Fibroblast of the aortic adventitia (primary cell): ENCODE measurements at regions not wholly inside any gene's neighbourhood (a gene's known extent, or its start where the extent isn't known, plus 50 kb on each side); places are given as distances from the start of the nearest gene placed in this dataset.

Source experiments
- DNase-seq: peaks from one replicate; pipeline ENCODE4 v3.0.0-alpha.2; 2010; ENCODE audit warnings: low read depth
- H3K4me3 ChIP-seq: 2 replicates; pipeline ENCODE4 v1.5.1; 2011; ENCODE audit warnings: low read depth, mild to moderate bottlenecking, control low read depth, low read length, moderate library complexity
- TF ChIP-seq, protein P1 (sequence below): IDR thresholded peaks from 2 replicates; pipeline ENCODE4 v1.5.1; 2011; ENCODE audit warnings: mild to moderate bottlenecking, low read length, control low read depth, inconsistent platforms; ENCODE audit not compliant: insufficient read depth

DNA sequence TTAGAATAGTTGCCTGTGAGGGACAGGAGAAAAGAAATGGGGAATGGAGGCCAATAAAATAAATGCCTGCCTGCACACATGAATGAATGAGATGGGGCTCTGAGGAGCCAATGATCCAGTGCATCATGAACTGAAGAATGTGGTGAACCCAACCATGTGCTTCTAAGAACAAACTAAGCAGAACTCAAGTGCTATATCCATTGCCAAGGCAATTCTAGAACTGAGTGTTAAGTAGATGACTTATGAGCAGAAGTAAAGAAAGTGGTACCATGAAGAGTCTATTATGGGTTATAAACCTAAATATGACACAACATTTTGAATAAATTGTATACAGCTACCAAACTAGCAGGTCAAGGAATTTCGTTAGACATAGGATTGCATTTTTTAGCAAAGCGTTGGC lies 186.1 kb downstream of the KATNAL1 start:
- TF ChIP-seq, protein P1, sequence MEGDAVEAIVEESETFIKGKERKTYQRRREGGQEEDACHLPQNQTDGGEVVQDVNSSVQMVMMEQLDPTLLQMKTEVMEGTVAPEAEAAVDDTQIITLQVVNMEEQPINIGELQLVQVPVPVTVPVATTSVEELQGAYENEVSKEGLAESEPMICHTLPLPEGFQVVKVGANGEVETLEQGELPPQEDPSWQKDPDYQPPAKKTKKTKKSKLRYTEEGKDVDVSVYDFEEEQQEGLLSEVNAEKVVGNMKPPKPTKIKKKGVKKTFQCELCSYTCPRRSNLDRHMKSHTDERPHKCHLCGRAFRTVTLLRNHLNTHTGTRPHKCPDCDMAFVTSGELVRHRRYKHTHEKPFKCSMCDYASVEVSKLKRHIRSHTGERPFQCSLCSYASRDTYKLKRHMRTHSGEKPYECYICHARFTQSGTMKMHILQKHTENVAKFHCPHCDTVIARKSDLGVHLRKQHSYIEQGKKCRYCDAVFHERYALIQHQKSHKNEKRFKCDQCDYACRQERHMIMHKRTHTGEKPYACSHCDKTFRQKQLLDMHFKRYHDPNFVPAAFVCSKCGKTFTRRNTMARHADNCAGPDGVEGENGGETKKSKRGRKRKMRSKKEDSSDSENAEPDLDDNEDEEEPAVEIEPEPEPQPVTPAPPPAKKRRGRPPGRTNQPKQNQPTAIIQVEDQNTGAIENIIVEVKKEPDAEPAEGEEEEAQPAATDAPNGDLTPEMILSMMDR, result no peak

DNA sequence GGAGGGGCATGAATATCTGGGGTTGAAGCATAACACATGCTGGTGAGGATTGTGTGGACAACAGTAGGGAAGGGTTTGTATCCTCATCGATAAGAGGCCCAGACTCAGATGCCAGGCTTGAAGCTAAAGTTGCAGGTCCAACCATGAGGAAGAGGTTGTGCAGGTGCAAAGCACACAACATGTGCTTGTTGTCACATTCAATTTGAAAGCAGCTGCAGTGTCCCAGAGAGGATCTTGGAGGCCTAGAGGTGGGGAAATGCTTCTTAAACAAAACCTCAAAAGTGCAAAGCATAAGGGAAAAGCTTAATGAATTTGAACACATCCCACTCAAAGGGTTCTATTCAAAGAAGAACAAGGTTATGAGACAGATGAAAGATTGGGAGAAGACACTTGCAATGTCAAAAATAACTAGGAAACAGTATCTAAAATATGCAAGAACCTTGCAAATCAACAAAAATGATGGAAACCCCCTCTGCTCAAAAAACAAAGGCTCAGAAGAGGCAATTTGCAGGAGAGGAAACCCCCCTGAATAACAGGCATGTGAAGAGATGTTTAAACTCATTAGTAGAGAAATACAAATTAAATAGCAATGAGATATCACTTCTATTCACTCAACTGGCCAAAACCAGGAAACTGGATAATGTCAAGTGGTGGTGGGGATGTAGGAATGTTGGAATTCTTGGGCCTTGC lies 187.1 kb downstream of the KATNAL1 start:
- TF ChIP-seq, protein P1, result no peak
- no peak for DNase-seq
- H3K4me3 ChIP-seq, result no peak overlapping the region

More for the DNA sequence above, 186.1 kb downstream of the KATNAL1 start:
- H3K4me3 ChIP-seq, result no peak overlapping the region
- DNase-seq, result no peak

DNA sequence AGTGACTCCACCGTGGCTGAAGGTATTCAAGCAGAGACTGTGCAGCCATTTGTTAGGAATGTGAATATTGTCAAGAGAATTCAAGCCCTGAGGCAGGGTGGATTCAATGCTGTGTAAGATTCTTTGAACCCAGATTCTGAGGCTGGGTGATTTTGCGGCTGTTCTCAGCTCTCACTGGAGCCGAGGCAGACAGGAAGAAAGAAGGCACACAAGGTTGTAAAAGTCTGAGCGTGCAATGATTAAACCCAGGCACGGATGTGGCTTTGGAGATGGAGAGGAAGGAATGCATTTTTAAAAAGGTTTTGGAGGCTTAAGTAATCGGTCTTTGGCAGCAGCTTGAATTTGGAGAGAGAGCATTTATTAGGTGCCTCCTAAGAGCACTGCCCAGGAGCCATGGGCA lies 187.9 kb downstream of the KATNAL1 start:
- peak overlapping the region; percentile 1 for H3K4me3 ChIP-seq
- TF ChIP-seq, protein P1, result no peak
- peak; percentile 83 for DNase-seq

- DNase-seq, result no peak
- no peak overlapping the region for H3K4me3 ChIP-seq
- TF ChIP-seq, protein P1, result no peak
Measured at GRCh38 chr13:30116379-30116778, 191.0 kb downstream of the KATNAL1 start.

DNA sequence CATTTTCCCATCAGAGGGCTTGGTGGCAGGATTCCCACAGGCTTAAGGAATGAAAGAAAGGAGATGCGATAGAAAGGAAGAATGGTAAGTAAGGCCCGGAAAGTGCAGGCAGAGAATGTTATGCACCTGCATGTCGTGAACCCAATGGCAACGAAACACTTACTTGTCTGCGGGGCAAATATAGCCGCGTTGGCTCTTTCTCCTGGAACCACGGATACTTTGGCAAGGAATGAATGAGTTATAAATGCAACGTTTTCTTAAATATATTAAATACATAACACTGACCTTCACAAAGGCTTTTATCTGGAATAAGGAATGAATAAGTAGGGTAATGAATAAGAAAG lies 192.1 kb downstream of the KATNAL1 start:
- no peak for DNase-seq
- TF ChIP-seq, protein P1, result no peak

DNA sequence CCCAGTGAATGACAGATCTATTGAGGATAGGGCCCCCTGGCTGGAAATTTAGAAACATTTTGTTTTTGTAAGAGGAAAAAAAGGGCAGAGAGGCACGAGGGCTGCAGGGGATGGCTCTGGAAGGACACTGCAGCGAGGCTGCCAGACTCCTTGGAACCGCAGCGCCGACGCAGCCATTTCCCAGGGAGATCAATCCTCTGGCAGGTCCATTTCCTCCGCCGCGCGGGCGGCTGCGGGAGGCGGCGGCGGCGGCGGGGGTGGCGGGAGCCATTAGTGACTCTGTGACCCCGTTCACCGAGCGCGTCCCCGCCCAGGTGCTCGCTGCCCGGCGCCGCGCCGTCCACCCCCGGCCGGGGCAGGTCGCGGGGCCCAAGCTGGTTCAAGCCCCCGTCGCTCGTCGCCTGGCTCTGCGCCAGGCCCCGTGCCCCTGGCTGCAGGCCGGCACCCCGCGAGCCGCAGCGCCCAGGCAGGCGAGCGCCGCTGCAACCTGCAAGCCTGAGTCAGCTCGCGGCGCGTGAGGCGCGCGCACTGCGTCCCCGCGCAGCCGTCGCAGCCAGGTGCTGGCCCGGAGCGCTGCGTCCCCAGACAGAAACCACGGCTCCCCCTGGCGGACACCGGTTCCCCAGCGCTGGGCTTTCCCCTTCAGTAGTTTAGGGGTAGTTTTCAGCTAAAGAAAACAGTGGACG lies 192.6 kb downstream of the KATNAL1 start:
- peak overlapping the region; percentile 65 for H3K4me3 ChIP-seq
- TF ChIP-seq, protein P1, result peak; percentile 86
- peak; percentile 77 for DNase-seq

More for the DNA sequence above, 192.1 kb downstream of the KATNAL1 start:
- peak overlapping the region; percentile 65 for H3K4me3 ChIP-seq
